ENCODE measurements at regions not wholly inside any gene's neighbourhood (a gene's known extent, or its start where the extent isn't known, plus 50 kb on each side); places are given as distances from the start of the nearest gene placed in this dataset.
A peak's percentile ranks its signal among the peaks of the same experiment; 100 is the strongest.

- Mint-ChIP-seq H3K4me3 (no peak overlapping the region), H3K27ac (peak overlapping the region in 1 of 2 donors; percentile 40), H3K4me1 (peaks cover 11 to 17% (median 12%) of the 10 kb centered on the region in 3 donors), H3K36me3 (no peaks in the 10 kb centered on the region), H3K27me3 (no peaks in the 10 kb centered on the region), H3K9me3 (no peaks in the 10 kb centered on the region)
- Histone ChIP-seq H3K27me3 (replicated peaks in 1 of 2; ENCODE audit: control insufficient read depth in 2 of 2, extremely low read depth in 1 of 2, insufficient read depth in 2 of 2, low read length in 1 of 2) (no peaks in the 10 kb centered on the region), H3K9me3 (no peaks in the 10 kb centered on the region), H3K36me3 (ENCODE audit: control insufficient read depth in 2 of 2, extremely low read depth in 1 of 2, insufficient read depth in 1 of 2, low read length in 1 of 2) (no peaks in the 10 kb centered on the region), H3K4me1 (ENCODE audit: control insufficient read depth in 1 of 2, extremely low read depth in 1 of 2, insufficient read depth in 2 of 2, low read length in 2 of 2) (peaks cover 0 to 2% of the 10 kb centered on the region in 2 experiments), H3K4me3 (ENCODE audit: control insufficient read depth in 1 of 2, extremely low read depth in 1 of 2, low read length in 1 of 2) (no peak overlapping the region), H3K27ac (ENCODE audit: low read length) (no peak overlapping the region)
- ChIA-PET CTCF (interaction anchor here (0.6 to 3.1 kb wide), 3 partner anchors 11 to 1111 kb away, joined by 4 to 15 read pairs (median 4); partner anchors contain the start of gene B3GALT2 (in 1 of the 2)), POLR2A (no interaction called here)
- 80% methylated on average over 1 of the region's 2 CpGs for WGBS (ENCODE audit: insufficient coverage)
- ATAC-seq (replicated peaks in 1 of 4), result no peak
- DNase-seq, result no peak
These were observed 1109.8 kb upstream of the B3GALT2 start for GRCh38 chr1:194296201-194296600.

DNA sequence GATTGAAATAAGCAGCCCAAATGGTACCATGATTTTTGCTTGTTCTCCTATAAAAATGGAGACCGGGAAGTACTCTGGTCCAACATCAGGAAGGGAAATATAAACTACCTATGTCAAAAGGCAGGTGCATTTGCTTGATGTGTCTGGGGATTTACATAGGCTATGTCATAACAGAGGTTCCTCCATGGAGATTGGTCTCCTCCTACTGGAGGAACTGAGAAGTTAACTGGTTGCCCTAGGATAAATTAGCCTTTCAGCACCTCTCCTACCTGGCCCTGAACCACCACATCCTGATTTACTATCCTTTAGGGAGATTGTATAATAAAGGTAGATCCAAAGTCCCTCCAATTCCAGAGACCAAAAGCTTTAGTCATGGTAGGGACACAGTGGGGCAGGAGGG lies 1109.3 kb upstream of the B3GALT2 start:
- DNase-seq (peak in 23 of 35 experiments; percentile 1 to 82 (median 22)), ATAC-seq (replicated peaks in 1 of 4) (peak; percentile 89 to 98 (median 94))
- no peaks in the 10 kb centered on the region for H3K36me3 Mint-ChIP-seq
- ChIA-PET POLR2A (no interaction called here), CTCF (interaction anchor here (0.6 to 3.1 kb wide), 5 partner anchors 10 to 1111 kb away, joined by 3 to 15 read pairs (median 4); partner anchors contain the start of gene B3GALT2 (in 1 of the 2))
- no peak overlapping the region for H3K4me3 Mint-ChIP-seq
- no peaks in the 10 kb centered on the region for H3K9me3 Mint-ChIP-seq
- no CpG with 5 or more reads among the region's 1 CpG for WGBS (ENCODE audit: insufficient coverage)
- H3K27ac Mint-ChIP-seq, result peak overlapping the region; percentile 40 to 68
- no peak overlapping the region for H3K4me3 ChIP-seq (ENCODE audit: control insufficient read depth in 1 of 2, extremely low read depth in 1 of 2, low read length in 1 of 2)
- H3K27me3 Mint-ChIP-seq, result no peaks in the 10 kb centered on the region
- H3K36me3 ChIP-seq (ENCODE audit: control insufficient read depth in 2 of 2, extremely low read depth in 1 of 2, insufficient read depth in 1 of 2, low read length in 1 of 2), result no peaks in the 10 kb centered on the region
- no peak overlapping the region for H3K27ac ChIP-seq (ENCODE audit: low read length)
- no peaks in the 10 kb centered on the region for H3K27me3 ChIP-seq (replicated peaks in 1 of 2; ENCODE audit: control insufficient read depth in 2 of 2, extremely low read depth in 1 of 2, insufficient read depth in 2 of 2, low read length in 1 of 2)
- no peaks in the 10 kb centered on the region for H3K9me3 ChIP-seq
- peaks cover 0 to 7% of the 10 kb centered on the region in 2 experiments for H3K4me1 ChIP-seq (ENCODE audit: control insufficient read depth in 1 of 2, extremely low read depth in 1 of 2, insufficient read depth in 2 of 2, low read length in 2 of 2)
- H3K4me1 Mint-ChIP-seq, result peaks cover 16 to 22% (median 17%) of the 10 kb centered on the region in 3 donors

GRCh38 chr1:194293851-194294405 lies 1107.5 kb upstream of the B3GALT2 start:
- H3K36me3 ChIP-seq (ENCODE audit: control insufficient read depth in 2 of 2, extremely low read depth in 1 of 2, insufficient read depth in 1 of 2, low read length in 1 of 2), result no peaks in the 10 kb centered on the region
- no peak for DNase-seq
- H3K27ac Mint-ChIP-seq, result peak overlapping the region; percentile 33 to 34
- no peaks in the 10 kb centered on the region for H3K9me3 Mint-ChIP-seq
- no peak for ATAC-seq (replicated peaks in 1 of 4)
- no CpG with 5 or more reads among the region's 1 CpG for WGBS (ENCODE audit: insufficient coverage)
- CTCF ChIA-PET, result interaction anchor here (0.8 to 3.1 kb wide), 3 partner anchors 1109 to 1151 kb away, joined by 3 to 15 read pairs (median 15); partner anchors contain the start of gene B3GALT2 (in 1 of the 2)
- no peak overlapping the region for H3K4me3 ChIP-seq (ENCODE audit: control insufficient read depth in 1 of 2, extremely low read depth in 1 of 2, low read length in 1 of 2)
- no peaks in the 10 kb centered on the region for H3K27me3 ChIP-seq (replicated peaks in 1 of 2; ENCODE audit: control insufficient read depth in 2 of 2, extremely low read depth in 1 of 2, insufficient read depth in 2 of 2, low read length in 1 of 2)
- no peaks in the 10 kb centered on the region for H3K9me3 ChIP-seq
- H3K4me1 Mint-ChIP-seq, result peaks cover 27 to 37% (median 32%) of the 10 kb centered on the region in 3 donors
- no peaks in the 10 kb centered on the region for H3K27me3 Mint-ChIP-seq
- H3K4me3 Mint-ChIP-seq, result no peak overlapping the region
- POLR2A ChIA-PET, result no interaction called here
- no peak overlapping the region for H3K27ac ChIP-seq (ENCODE audit: low read length)
- no peaks in the 10 kb centered on the region for H3K36me3 Mint-ChIP-seq
- peaks cover 5 to 17% of the 10 kb centered on the region in 2 experiments for H3K4me1 ChIP-seq (ENCODE audit: control insufficient read depth in 1 of 2, extremely low read depth in 1 of 2, insufficient read depth in 2 of 2, low read length in 2 of 2)

DNA sequence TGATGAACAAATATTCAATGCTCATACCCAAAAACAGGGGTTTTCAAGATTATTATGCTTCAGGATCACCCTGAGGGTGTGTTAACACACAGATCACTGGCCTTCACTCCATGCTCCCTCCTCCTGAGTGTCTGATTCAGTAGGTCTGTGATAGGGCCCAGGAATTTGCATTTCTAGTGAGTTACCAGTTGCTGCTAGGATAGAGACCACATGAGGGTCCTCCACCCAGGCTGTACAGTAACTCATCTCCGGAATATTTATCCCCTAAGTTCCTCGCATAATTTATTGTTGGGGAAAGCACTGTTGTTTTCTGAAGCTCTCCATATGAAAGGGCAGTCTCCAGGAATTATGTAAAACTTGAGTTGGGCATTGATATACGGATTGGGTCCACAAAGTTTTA lies 1106.6 kb upstream of the B3GALT2 start:
- ChIA-PET CTCF (interaction anchor here in 1 of 2 donors (3.0 kb wide), 1 partner anchor 1109 kb away, joined by 15 read pairs; no protein-coding TSS in a partner anchor), POLR2A (no interaction called here)
- Histone ChIP-seq H3K4me1 (ENCODE audit: control insufficient read depth in 1 of 2, extremely low read depth in 1 of 2, insufficient read depth in 2 of 2, low read length in 2 of 2) (peaks cover 5 to 19% of the 10 kb centered on the region in 2 experiments), H3K27ac (ENCODE audit: low read length) (no peak overlapping the region), H3K4me3 (ENCODE audit: control insufficient read depth in 1 of 2, extremely low read depth in 1 of 2, low read length in 1 of 2) (no peak overlapping the region), H3K9me3 (no peaks in the 10 kb centered on the region), H3K27me3 (replicated peaks in 1 of 2; ENCODE audit: control insufficient read depth in 2 of 2, extremely low read depth in 1 of 2, insufficient read depth in 2 of 2, low read length in 1 of 2) (no peaks in the 10 kb centered on the region), H3K36me3 (ENCODE audit: control insufficient read depth in 2 of 2, extremely low read depth in 1 of 2, insufficient read depth in 1 of 2, low read length in 1 of 2) (no peaks in the 10 kb centered on the region)
- Mint-ChIP-seq H3K27ac (peak overlapping the region in 1 of 2 donors; percentile 61), H3K9me3 (no peaks in the 10 kb centered on the region), H3K4me3 (no peak overlapping the region), H3K36me3 (no peaks in the 10 kb centered on the region), H3K27me3 (no peaks in the 10 kb centered on the region), H3K4me1 (peaks cover 27 to 39% (median 39%) of the 10 kb centered on the region in 3 donors)
- DNase-seq (no peak), ATAC-seq (replicated peaks in 1 of 4) (no peak)
- no CpG with 5 or more reads among the region's 3 CpGs for WGBS (ENCODE audit: insufficient coverage)

DNA sequence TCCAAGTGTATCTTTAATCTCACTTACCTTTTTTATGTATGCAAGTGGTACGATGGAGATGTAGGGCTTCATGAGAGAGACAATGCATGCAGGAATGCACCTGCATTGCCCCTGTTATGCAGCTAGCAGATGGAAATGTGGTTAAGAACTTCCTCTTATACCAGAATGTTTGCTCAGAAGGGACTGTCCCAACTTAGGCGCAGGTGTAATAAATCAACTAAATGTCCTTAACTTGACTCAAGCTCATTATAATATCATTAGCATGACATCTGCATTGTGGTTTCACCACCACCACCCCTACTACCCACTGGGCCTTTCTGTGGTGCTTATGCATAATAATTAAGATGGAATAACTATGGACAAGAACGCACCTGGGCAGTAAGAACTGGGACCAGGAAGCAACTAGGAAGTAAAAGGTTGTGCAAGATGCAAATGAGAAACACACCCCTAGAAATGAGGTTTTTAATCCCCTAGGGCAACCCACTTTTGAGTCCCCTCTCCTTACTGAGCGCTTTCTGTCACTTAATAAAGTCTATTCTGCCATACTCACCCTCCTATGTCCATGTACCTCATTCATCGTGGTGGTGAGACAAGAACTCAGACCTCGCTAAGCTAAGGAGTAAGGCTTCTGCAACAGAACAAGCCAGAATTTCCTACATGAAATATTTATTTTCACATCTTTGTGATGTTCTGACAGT lies 1103.3 kb upstream of the B3GALT2 start:
- Mint-ChIP-seq H3K9me3 (no peaks in the 10 kb centered on the region), H3K27ac (peak overlapping the region in 1 of 2 donors; percentile 64), H3K36me3 (no peaks in the 10 kb centered on the region), H3K4me3 (peak overlapping the region; percentile 28 to 73 (median 72)), H3K27me3 (no peaks in the 10 kb centered on the region), H3K4me1 (peaks cover 19 to 41% (median 31%) of the 10 kb centered on the region in 3 donors)
- POLR2A ChIA-PET, result no interaction called here
- no peaks in the 10 kb centered on the region for H3K36me3 ChIP-seq (ENCODE audit: control insufficient read depth in 2 of 2, extremely low read depth in 1 of 2, insufficient read depth in 1 of 2, low read length in 1 of 2)
- DNase-seq, result peak in 33 of 35 experiments; percentile 10 to 82 (median 54)
- peaks cover 7 to 21% of the 10 kb centered on the region in 2 experiments for H3K4me1 ChIP-seq (ENCODE audit: control insufficient read depth in 1 of 2, extremely low read depth in 1 of 2, insufficient read depth in 2 of 2, low read length in 2 of 2)
- peak; percentile 87 to 98 (median 96) for ATAC-seq (replicated peaks in 1 of 4)
- CTCF ChIA-PET, result interaction anchor here (0.6 to 1.2 kb wide), 4 partner anchors 1104 to 1299 kb away, joined by 3 to 7 read pairs (median 4); partner anchors contain the start of genes B3GALT2 (in 1 of the 2) and UCHL5 (in 1 of the 2)
- no peaks in the 10 kb centered on the region for H3K27me3 ChIP-seq (replicated peaks in 1 of 2; ENCODE audit: control insufficient read depth in 2 of 2, extremely low read depth in 1 of 2, insufficient read depth in 2 of 2, low read length in 1 of 2)
- H3K27ac ChIP-seq (ENCODE audit: low read length), result peak overlapping the region; percentile 60
- WGBS (ENCODE audit: insufficient coverage), result 53% methylated on average over 3 of the region's 6 CpGs
- peak overlapping the region in 1 of 2 donors; percentile 21 for H3K4me3 ChIP-seq (ENCODE audit: control insufficient read depth in 1 of 2, extremely low read depth in 1 of 2, low read length in 1 of 2)
- H3K9me3 ChIP-seq, result no peaks in the 10 kb centered on the region

- no peak overlapping the region for H3K4me3 ChIP-seq (ENCODE audit: control insufficient read depth in 1 of 2, extremely low read depth in 1 of 2, low read length in 1 of 2)
- Mint-ChIP-seq H3K4me1 (peaks cover 19 to 38% (median 24%) of the 10 kb centered on the region in 3 donors), H3K27me3 (no peaks in the 10 kb centered on the region), H3K4me3 (peak overlapping the region in 2 of 3 donors; percentile 50 to 54), H3K9me3 (peaks cover 0 to 3% (median 0%) of the 10 kb centered on the region in 3 donors), H3K27ac (no peak overlapping the region), H3K36me3 (peaks cover 4% of the 10 kb centered on the region)
- no peaks in the 10 kb centered on the region for H3K36me3 ChIP-seq (ENCODE audit: control insufficient read depth in 2 of 2, extremely low read depth in 1 of 2, insufficient read depth in 1 of 2, low read length in 1 of 2)
- H3K4me1 ChIP-seq (ENCODE audit: control insufficient read depth in 1 of 2, extremely low read depth in 1 of 2, insufficient read depth in 2 of 2, low read length in 2 of 2), result peaks cover 7 to 21% of the 10 kb centered on the region in 2 experiments
- H3K27me3 ChIP-seq (replicated peaks in 1 of 2; ENCODE audit: control insufficient read depth in 2 of 2, extremely low read depth in 1 of 2, insufficient read depth in 2 of 2, low read length in 1 of 2), result no peaks in the 10 kb centered on the region
- ChIA-PET POLR2A (interaction anchor here in 1 of 2 donors (1.0 kb wide), 1 partner anchor 10 kb away, joined by 3 read pairs; no protein-coding TSS in a partner anchor), CTCF (interaction anchor here in 1 of 2 donors (1.4 kb wide), 1 partner anchor 72 kb away, joined by 3 read pairs; no protein-coding TSS in a partner anchor)
- H3K27ac ChIP-seq (ENCODE audit: low read length), result no peak overlapping the region
- DNase-seq, result no peak
- H3K9me3 ChIP-seq, result no peaks in the 10 kb centered on the region
- WGBS (ENCODE audit: insufficient coverage), result no CpG with 5 or more reads among the region's 1 CpG
- no peak for ATAC-seq (replicated peaks in 1 of 4)
These were observed 1101.8 kb upstream of the B3GALT2 start for GRCh38 chr1:194288238-194288637.

All from T-cell (primary cell).